Activated CD4-positive, alpha-beta memory T cell treated with anti-CD3 and anti-CD28 coated beads for 36 hours (primary cell): ENCODE measurements at regions not wholly inside any gene's neighbourhood (a gene's known extent, or its start where the extent isn't known, plus 50 kb on each side); places are given as distances from the start of the nearest gene placed in this dataset.

Source experiments
- CTCF ChIA-PET: fragments of 350-600 bp; sonication (Branson Sonifier 250); formaldehyde crosslinking; loops from one replicate; lab custom pipeline; 2021; ENCODE audit warnings: antibody characterized with exemption, inconsistent platforms; lab: Charles Lee
- POLR2A ChIA-PET: fragments of 350-600 bp; sonication (Branson Sonifier 250); formaldehyde crosslinking; loops from one replicate; lab custom pipeline; 2021; ENCODE audit warnings: antibody characterized with exemption; lab: Charles Lee
- DNase-seq: peaks from one replicate; pipeline ENCODE4 v3.0.0-alpha.2; 2020
- H3K27ac Mint-ChIP-seq: one replicate; pipeline ENCODE4 v1.8.0; 2021; ENCODE audit warnings: mixed read lengths
- H3K27me3 Mint-ChIP-seq: one replicate; pipeline ENCODE4 v1.8.0; 2021; ENCODE audit warnings: mixed read lengths
- H3K36me3 Mint-ChIP-seq: one replicate; pipeline ENCODE4 v1.8.0; 2021; ENCODE audit warnings: mixed read lengths
- H3K4me1 Mint-ChIP-seq: one replicate; pipeline ENCODE4 v1.8.0; 2021; ENCODE audit warnings: low read depth, mixed read lengths
- H3K4me3 Mint-ChIP-seq: one replicate; pipeline ENCODE4 v1.8.0; 2021; ENCODE audit warnings: mild to moderate bottlenecking, mixed read lengths
- H3K9me3 Mint-ChIP-seq: one replicate; pipeline ENCODE4 v1.8.0; 2021; ENCODE audit warnings: mixed read lengths
- intact Hi-C: fragments of 100-400 bp; cut with micrococcal nuclease; formaldehyde crosslinking; loops from one replicate; pipeline ENCODE4 v1.15.1; 2023

- Mint-ChIP-seq H3K27ac (no peak overlapping the region), H3K9me3 (peaks cover 22% of the 10 kb centered on the region), H3K4me3 (no peak overlapping the region), H3K36me3 (peaks cover 20% of the 10 kb centered on the region), H3K4me1 (peaks cover 25% of the 10 kb centered on the region), H3K27me3 (peaks cover 9% of the 10 kb centered on the region)
- DNase-seq = no peak
- ChIA-PET POLR2A (no interaction called here), CTCF (no interaction called here)
- intact Hi-C loops = no loop called here
Observed at GRCh38 chr7:17396692-17397091, 98.2 kb downstream of the AHR start.

GRCh38 chr7:17401791-17402627 is 103.6 kb downstream of the AHR start:
- ChIA-PET POLR2A (interaction anchor here (0.9 to 2.6 kb wide), 6 partner anchors 8 to 257 kb away, joined by 3 to 18 read pairs (median 4); no protein-coding TSS in a partner anchor), CTCF (interaction anchor here (0.8 to 2.1 kb wide), 5 partner anchors 13 to 262 kb away, joined by 3 to 12 read pairs (median 3); no protein-coding TSS in a partner anchor)
- Mint-ChIP-seq H3K27ac (peak overlapping the region; percentile 92), H3K9me3 (no peaks in the 10 kb centered on the region), H3K4me3 (peak overlapping the region; percentile 53), H3K27me3 (peaks cover 12% of the 10 kb centered on the region), H3K36me3 (no peaks in the 10 kb centered on the region), H3K4me1 (peaks cover 43% of the 10 kb centered on the region)
- intact Hi-C loops = loop anchor here (1.0 to 5.0 kb wide), 13 partner anchors 37 to 782 kb away; no protein-coding TSS in a partner anchor
- DNase-seq = peak; percentile 45

- Mint-ChIP-seq H3K4me1 (peaks cover 44% of the 10 kb centered on the region), H3K4me3 (peak overlapping the region; percentile 53), H3K36me3 (no peaks in the 10 kb centered on the region), H3K27ac (peak overlapping the region; percentile 92), H3K9me3 (no peaks in the 10 kb centered on the region), H3K27me3 (peaks cover 8% of the 10 kb centered on the region)
- intact Hi-C loops = loop anchor here (1.0 to 5.0 kb wide), 13 partner anchors 37 to 782 kb away; no protein-coding TSS in a partner anchor
- CTCF ChIA-PET = interaction anchor here (0.8 to 2.1 kb wide), 8 partner anchors 10 to 420 kb away, joined by 3 to 12 read pairs (median 4); no protein-coding TSS in a partner anchor
- peak; percentile 49 for DNase-seq
- POLR2A ChIA-PET = interaction anchor here (0.9 to 2.6 kb wide), 6 partner anchors 9 to 258 kb away, joined by 3 to 18 read pairs (median 4); no protein-coding TSS in a partner anchor
Observed at GRCh38 chr7:17402628-17403278, 104.3 kb downstream of the AHR start.

- Mint-ChIP-seq H3K36me3 (no peaks in the 10 kb centered on the region), H3K27me3 (peaks cover 7% of the 10 kb centered on the region), H3K4me1 (peaks cover 44% of the 10 kb centered on the region), H3K4me3 (no peak overlapping the region), H3K9me3 (no peaks in the 10 kb centered on the region), H3K27ac (no peak overlapping the region)
- no peak for DNase-seq
- CTCF ChIA-PET = interaction anchor here (1.3 to 1.4 kb wide), 2 partner anchors 9 to 103 kb away, joined by 3 to 4 read pairs; no protein-coding TSS in a partner anchor
- POLR2A ChIA-PET = interaction anchor here (0.6 to 2.6 kb wide), 2 partner anchors 99 to 102 kb away, joined by 5 to 18 read pairs; no protein-coding TSS in a partner anchor
- intact Hi-C loops = loop anchor here (5.0 kb wide), 3 partner anchors 143 to 548 kb away; no protein-coding TSS in a partner anchor
Observed at GRCh38 chr7:17404006-17404405, 105.6 kb downstream of the AHR start.

GRCh38 chr7:17405786-17406185 is 107.3 kb downstream of the AHR start:
- no peak for DNase-seq
- POLR2A ChIA-PET = no interaction called here
- CTCF ChIA-PET = interaction anchor here (1.4 kb wide), 1 partner anchor 103 kb away, joined by 3 read pairs; no protein-coding TSS in a partner anchor
- Mint-ChIP-seq H3K36me3 (no peaks in the 10 kb centered on the region), H3K4me1 (peaks cover 30% of the 10 kb centered on the region), H3K4me3 (no peak overlapping the region), H3K9me3 (no peaks in the 10 kb centered on the region), H3K27me3 (peaks cover 6% of the 10 kb centered on the region), H3K27ac (no peak overlapping the region)
- intact Hi-C loops = no loop called here

GRCh38 chr7:17406738-17407137 is 108.3 kb downstream of the AHR start:
- H3K36me3 Mint-ChIP-seq = no peaks in the 10 kb centered on the region
- no peak for DNase-seq
- H3K9me3 Mint-ChIP-seq = no peaks in the 10 kb centered on the region
- peaks cover 6% of the 10 kb centered on the region for H3K27me3 Mint-ChIP-seq
- no peak overlapping the region for H3K27ac Mint-ChIP-seq
- peaks cover 21% of the 10 kb centered on the region for H3K4me1 Mint-ChIP-seq
- ChIA-PET CTCF (interaction anchor here (1.4 kb wide), 1 partner anchor 104 kb away, joined by 3 read pairs; no protein-coding TSS in a partner anchor), POLR2A (no interaction called here)
- intact Hi-C loops = no loop called here
- no peak overlapping the region for H3K4me3 Mint-ChIP-seq

GRCh38 chr7:17407229-17407628 is 108.8 kb downstream of the AHR start:
- intact Hi-C loops = no loop called here
- CTCF ChIA-PET = interaction anchor here (0.6 kb wide), 1 partner anchor 69 kb away, joined by 4 read pairs; no protein-coding TSS in a partner anchor
- H3K4me3 Mint-ChIP-seq = no peak overlapping the region
- no peaks in the 10 kb centered on the region for H3K36me3 Mint-ChIP-seq
- peaks cover 6% of the 10 kb centered on the region for H3K27me3 Mint-ChIP-seq
- DNase-seq = no peak
- H3K9me3 Mint-ChIP-seq = no peaks in the 10 kb centered on the region
- no peak overlapping the region for H3K27ac Mint-ChIP-seq
- POLR2A ChIA-PET = no interaction called here
- peaks cover 17% of the 10 kb centered on the region for H3K4me1 Mint-ChIP-seq

- Mint-ChIP-seq H3K4me1 (peaks cover 9% of the 10 kb centered on the region), H3K27me3 (peaks cover 6% of the 10 kb centered on the region), H3K9me3 (no peaks in the 10 kb centered on the region), H3K27ac (no peak overlapping the region), H3K36me3 (no peaks in the 10 kb centered on the region), H3K4me3 (no peak overlapping the region)
- no peak for DNase-seq
- intact Hi-C loops = no loop called here
- CTCF ChIA-PET = no interaction called here
- POLR2A ChIA-PET = no interaction called here
Observed at GRCh38 chr7:17408245-17408903, 109.9 kb downstream of the AHR start.

GRCh38 chr7:17408904-17409290 is 110.4 kb downstream of the AHR start:
- intact Hi-C loops = no loop called here
- H3K27me3 Mint-ChIP-seq = peaks cover 6% of the 10 kb centered on the region

GRCh38 chr7:17411922-17412321 is 113.5 kb downstream of the AHR start:
- no peaks in the 10 kb centered on the region for H3K27me3 Mint-ChIP-seq
- no peak for DNase-seq
- peaks cover 1% of the 10 kb centered on the region for H3K4me1 Mint-ChIP-seq
- no peak overlapping the region for H3K27ac Mint-ChIP-seq
- H3K4me3 Mint-ChIP-seq = no peak overlapping the region
- ChIA-PET POLR2A (no interaction called here), CTCF (interaction anchor here (1.6 kb wide), 1 partner anchor 8 kb away, joined by 3 read pairs; no protein-coding TSS in a partner anchor)
- no peaks in the 10 kb centered on the region for H3K9me3 Mint-ChIP-seq
- intact Hi-C loops = no loop called here
- no peaks in the 10 kb centered on the region for H3K36me3 Mint-ChIP-seq

More at GRCh38 chr7:17408904-17409290, 110.4 kb downstream of the AHR start:
- peaks cover 7% of the 10 kb centered on the region for H3K4me1 Mint-ChIP-seq
- H3K9me3 Mint-ChIP-seq = no peaks in the 10 kb centered on the region
- no peak overlapping the region for H3K27ac Mint-ChIP-seq
- H3K4me3 Mint-ChIP-seq = no peak overlapping the region
- ChIA-PET POLR2A (no interaction called here), CTCF (no interaction called here)
- no peaks in the 10 kb centered on the region for H3K36me3 Mint-ChIP-seq
- no peak for DNase-seq

GRCh38 chr7:17412883-17413282 is 114.4 kb downstream of the AHR start:
- intact Hi-C loops = no loop called here

More at GRCh38 chr7:17412883-17413282, 114.4 kb downstream of the AHR start:
- POLR2A ChIA-PET = no interaction called here
- no peaks in the 10 kb centered on the region for H3K4me1 Mint-ChIP-seq
- DNase-seq = no peak
- no peaks in the 10 kb centered on the region for H3K36me3 Mint-ChIP-seq
- no peaks in the 10 kb centered on the region for H3K9me3 Mint-ChIP-seq
- no peak overlapping the region for H3K4me3 Mint-ChIP-seq
- H3K27me3 Mint-ChIP-seq = no peaks in the 10 kb centered on the region
- H3K27ac Mint-ChIP-seq = no peak overlapping the region
- CTCF ChIA-PET = interaction anchor here (1.6 kb wide), 1 partner anchor 9 kb away, joined by 3 read pairs; no protein-coding TSS in a partner anchor
